HCT116 (cell line): ENCODE measurements at regions not wholly inside any gene's neighbourhood (a gene's known extent, or its start where the extent isn't known, plus 50 kb on each side); places are given as distances from the start of the nearest gene placed in this dataset.

Experiments
- ATAC-seq: fragments of 200-7000 bp; cut with Tn5 transposase; 2 replicates; pipeline ENCODE4 v1.9.1; 2020; ENCODE audit warnings: mild to moderate bottlenecking, moderate library complexity
- BruUV-seq: library from RNA; stranded (reverse); fragments of 400-500 nt; replicated peaks from 2 replicates; lab custom pipeline; 2021; lab: Mats Ljungman, UMichigan
- CTCF ChIA-PET: fragments of 300-600 bp; sonication (Branson Sonifier 250); formaldehyde crosslinking; loops from one replicate; lab custom pipeline; 2021; ENCODE audit warnings: antibody characterized with exemption; lab: Charles Lee
- POLR2A ChIA-PET: fragments of 300-600, 350-600 bp; sonication (Branson Sonifier 250); formaldehyde crosslinking; loops from one replicate; lab custom pipeline; 2021; ENCODE audit warnings: antibody characterized with exemption; lab: Charles Lee
- RAD21 ChIA-PET, 2 experiments: fragments of 300-600 bp; sonication (Branson Sonifier 250); formaldehyde crosslinking; loops; one replicate each; lab custom pipeline; 2023; ENCODE audit warnings: low total read pairs in 2 of 2; ENCODE audit not compliant: uncharacterized antibody in 2 of 2, unreplicated experiment in 2 of 2, low non-redundant PET in 1 of 2; lab: Charles Lee
- DNase-seq: peaks from one replicate; pipeline ENCODE4 v3.0.0-alpha.2; 2010; ENCODE audit warnings: low read depth, low spot score
- H2AFZ ChIP-seq: fragments of 200-600 bp; shearing (Covaris generic), sonication (generic); 2 replicates; pipeline ENCODE4 v1.6.1; 2017; ENCODE audit warnings: low read depth, mixed run types, mixed read lengths, antibody characterized with exemption, low read length; ENCODE audit not compliant: poor library complexity, severe bottlenecking
- H3K27ac ChIP-seq: 2 replicates; pipeline ENCODE4 v1.5.1; 2012; ENCODE audit warnings: low read depth, low read length
- H3K27me3 ChIP-seq: fragments of 200-600 bp; sonication (generic); 2 replicates; pipeline ENCODE4 v1.6.1; 2016; ENCODE audit warnings: mixed run types, low read length, mixed read lengths; ENCODE audit not compliant: insufficient read depth
- H3K36me3 ChIP-seq, 2 experiments: fragments of 200-500 bp in 1 of 2; fragments of 200-600 bp in 1 of 2; sonication (Bioruptor generic) in 1 of 2; sonication (generic) in 1 of 2; 2 replicates each; pipeline versions ENCODE4 v1.5.1 to v1.6.1; 2014 to 2016; ENCODE audit warnings: low read length in 2 of 2, inconsistent platforms in 1 of 2, mixed read lengths in 1 of 2, mixed run types in 1 of 2; ENCODE audit not compliant: insufficient read depth in 2 of 2, control insufficient read depth in 1 of 2
- H3K4me1 ChIP-seq, 2 experiments: fragments of 200-600 bp in 1 of 2; sonication (generic) in 1 of 2; 2 replicates each; pipeline versions ENCODE4 v1.5.1 to v1.6.1; 2012 to 2017; ENCODE audit warnings: low read length in 2 of 2, inconsistent platforms in 1 of 2, mild to moderate bottlenecking in 1 of 2, mixed read lengths in 1 of 2, mixed run types in 1 of 2, moderate library complexity in 1 of 2; ENCODE audit not compliant: insufficient read depth in 2 of 2, control insufficient read depth in 1 of 2
- H3K4me2 ChIP-seq: fragments of 200-600 bp; sonication (generic); 2 replicates; pipeline ENCODE4 v1.6.1; 2017; ENCODE audit warnings: mixed run types, low read length, mixed read lengths
- H3K4me3 ChIP-seq, 2 experiments: fragments of 200-600 bp in 1 of 2; sonication (generic) in 1 of 2; replicated peaks in 1 of 2; 2 replicates each; pipeline ENCODE4 v1.5.1; 2011 to 2016; ENCODE audit warnings: low read length in 2 of 2, control low read depth in 1 of 2, low read depth in 1 of 2, mild to moderate bottlenecking in 1 of 2, mixed read lengths in 1 of 2, mixed run types in 1 of 2
- H3K79me2 ChIP-seq: fragments of 200-600 bp; sonication (generic); 2 replicates; pipeline ENCODE4 v1.6.1; 2017; ENCODE audit warnings: mild to moderate bottlenecking, mixed run types, low read length, moderate library complexity, mixed read lengths; ENCODE audit not compliant: insufficient read depth
- H3K9ac ChIP-seq: fragments of 200-600 bp; sonication (generic); 2 replicates; pipeline ENCODE4 v1.6.1; 2016; ENCODE audit warnings: low read length, mixed read lengths
- H3K9me2 ChIP-seq: fragments of 200-600 bp; sonication (generic), shearing (Covaris generic); 2 replicates; pipeline ENCODE4 v1.6.1; 2017; ENCODE audit warnings: mixed run types, mild to moderate bottlenecking, moderate library complexity; ENCODE audit not compliant: insufficient read depth
- H3K9me3 ChIP-seq, 2 experiments: fragments of 200-500 bp in 1 of 2; fragments of 200-600 bp in 1 of 2; sonication (Bioruptor generic) in 1 of 2; sonication (generic) in 1 of 2; 2 replicates each; pipeline ENCODE4 v1.6.1; 2014 to 2017; ENCODE audit warnings: low read length in 2 of 2, mixed read lengths in 2 of 2, inconsistent platforms in 1 of 2, low read depth in 1 of 2, mild to moderate bottlenecking in 1 of 2, mixed run types in 1 of 2, moderate library complexity in 1 of 2; ENCODE audit not compliant: control insufficient read depth in 1 of 2, insufficient read depth in 1 of 2
- H4K20me1 ChIP-seq: fragments of 200-600 bp; sonication (generic), shearing (Covaris generic); 2 replicates; pipeline ENCODE4 v1.6.1; 2017; ENCODE audit warnings: mixed run types, mild to moderate bottlenecking, moderate library complexity; ENCODE audit not compliant: insufficient read depth
- CBX3 ChIP-seq: IDR thresholded peaks from 2 replicates; pipeline ENCODE4 v1.6.1; 2012; ENCODE audit warnings: low read depth
- CEBPB ChIP-seq: IDR thresholded peaks from 2 replicates; pipeline ENCODE4 v1.6.1; 2012; ENCODE audit warnings: low read depth
- CTCF ChIP-seq, 3 experiments: fragments of 200-600 bp in 1 of 3; sonication (generic) in 1 of 3; IDR thresholded peaks in 2 of 3; conservative IDR thresholded peaks in 1 of 3; 2 replicates each; pipeline ENCODE4 v1.5.1; 2012 to 2017; ENCODE audit warnings: low read depth in 2 of 3, low read length in 2 of 3, antibody characterized with exemption in 1 of 3, borderline replicate concordance in 1 of 3, control low read depth in 1 of 3, mild to moderate bottlenecking in 1 of 3, mixed read lengths in 1 of 3, mixed run types in 1 of 3, moderate library complexity in 1 of 3; ENCODE audit not compliant: insufficient read depth in 1 of 3
- EGR1 ChIP-seq: IDR thresholded peaks from 2 replicates; pipeline ENCODE4 v1.6.1; 2012; ENCODE audit warnings: low read depth
- ELF1 ChIP-seq: IDR thresholded peaks from 2 replicates; pipeline ENCODE4 v1.6.1; 2012; ENCODE audit warnings: low read depth, borderline replicate concordance
- EZH2 ChIP-seq: fragments of 200-600 bp; sonication (generic); IDR thresholded peaks from 2 replicates; pipeline ENCODE4 v1.6.1; 2017; ENCODE audit warnings: antibody characterized with exemption, mixed run types
- FOSL1 ChIP-seq: IDR thresholded peaks from 2 replicates; pipeline ENCODE4 v1.6.1; 2012; ENCODE audit warnings: low read depth
- JUND ChIP-seq: IDR thresholded peaks from 2 replicates; pipeline ENCODE4 v1.6.1; 2012
- POLR2A ChIP-seq: IDR thresholded peaks from 2 replicates; pipeline ENCODE4 v1.7.0; 2011; ENCODE audit warnings: borderline replicate concordance; ENCODE audit not compliant: insufficient read depth, insufficient read length; ENCODE audit errors: extremely low read depth
- POLR2AphosphoS5 ChIP-seq: IDR thresholded peaks from 2 replicates; pipeline ENCODE4 v1.6.1; 2011; ENCODE audit warnings: mild to moderate bottlenecking, low read depth, low read length, moderate library complexity
- RAD21 ChIP-seq: IDR thresholded peaks from 2 replicates; pipeline ENCODE4 v1.6.1; 2012; ENCODE audit warnings: low read depth, mild to moderate bottlenecking
- SIN3A ChIP-seq: IDR thresholded peaks from 2 replicates; pipeline ENCODE4 v1.6.1; 2012; ENCODE audit warnings: low read depth
- SP1 ChIP-seq: IDR thresholded peaks from 2 replicates; pipeline ENCODE4 v1.6.1; 2012; ENCODE audit warnings: low read depth
- TCF7L2 ChIP-seq: IDR thresholded peaks from 2 replicates; pipeline ENCODE4 v1.7.0; 2011; ENCODE audit warnings: borderline replicate concordance, inconsistent platforms; ENCODE audit not compliant: insufficient read depth, insufficient read length; ENCODE audit errors: extremely low read depth
- YY1 ChIP-seq: IDR thresholded peaks from 2 replicates; pipeline ENCODE4 v1.6.1; 2011; ENCODE audit warnings: low read length, low read depth, moderate library complexity, mild to moderate bottlenecking; ENCODE audit not compliant: insufficient replicate concordance; ENCODE audit errors: extremely low read depth
- ZBTB33 ChIP-seq: IDR thresholded peaks from 2 replicates; pipeline ENCODE4 v1.6.1; 2011; ENCODE audit warnings: mild to moderate bottlenecking, low read length, moderate library complexity; ENCODE audit not compliant: insufficient replicate concordance; ENCODE audit errors: extremely low read depth
- ZFX ChIP-seq: fragments of 450-650 bp; IDR thresholded peaks from 2 replicates; pipeline ENCODE4 v1.6.1; 2017
- ZNF274 ChIP-seq: fragments of 200-500 bp; sonication (Bioruptor generic); IDR thresholded peaks from 2 replicates; pipeline ENCODE4 v1.6.1; 2014; ENCODE audit warnings: mild to moderate bottlenecking, low read depth, low read length, inconsistent platforms
- intact Hi-C: fragments of 100-400 bp; cut with micrococcal nuclease; formaldehyde crosslinking; loops from 2 replicates; pipeline ENCODE4 v1.10.0; 2022

- RAD21 ChIA-PET = no interaction called here
- no peaks in the 10 kb centered on the region for H3K27me3 ChIP-seq
- H3K9me2 ChIP-seq = no peaks in the 10 kb centered on the region
- H3K79me2 ChIP-seq = no peaks in the 10 kb centered on the region
- no peak overlapping the region for H3K9ac ChIP-seq
- no TSS peak for BruUV-seq
- no peak for DNase-seq
- H2AFZ ChIP-seq = no peak overlapping the region
- H3K27ac ChIP-seq = no peak overlapping the region
- no peaks in the 10 kb centered on the region for H4K20me1 ChIP-seq
- no peaks in the 10 kb centered on the region for H3K4me1 ChIP-seq
- TF ChIP-seq EZH2 = no peak
- no peak for TF ChIP-seq JUND
- TF ChIP-seq ZFX = no peak
- TF ChIP-seq CTCF (IDR thresholded peaks at IDR 0.05 in 2 of 3, conservative IDR thresholded peaks at IDR 0.05 in 1 of 3; ENCODE audit: borderline replicate concordance in 1 of 3, insufficient read depth in 1 of 3, low read depth in 2 of 3, low read length in 2 of 3) = no peak
- no peak for TF ChIP-seq EGR1
- no peak for TF ChIP-seq RAD21
- no peak for TF ChIP-seq ELF1
- no peak for TF ChIP-seq ZNF274
- no peak for TF ChIP-seq ZBTB33
- no peak for TF ChIP-seq YY1
- no peak for TF ChIP-seq CEBPB
- no peak for TF ChIP-seq TCF7L2
- no peak for TF ChIP-seq CBX3
- no peak for TF ChIP-seq POLR2AphosphoS5
- no peak for TF ChIP-seq SP1
- no peak for TF ChIP-seq SIN3A
- no peak for TF ChIP-seq FOSL1
- no peak for TF ChIP-seq POLR2A
- TF ChIP-seq, all 23 proteins: peak for 0
- CTCF ChIA-PET = no interaction called here
- ATAC-seq = no peak
- no peaks in the 10 kb centered on the region for H3K36me3 ChIP-seq
- H3K4me3 ChIP-seq = no peak overlapping the region
- H3K9me3 ChIP-seq = no peaks in the 10 kb centered on the region
- H3K4me2 ChIP-seq = no peak overlapping the region
- intact Hi-C loops = no loop called here
- POLR2A ChIA-PET = no interaction called here
These were observed 55.1 kb upstream of the STARD13 start for GRCh38 chr13:33340631-33341030.
